DMS 273 treated with DMSO at 0.1 percent for 48 hours (cell line): ENCODE measurements at regions not wholly inside any gene's neighbourhood (a gene's known extent, or its start where the extent isn't known, plus 50 kb on each side); places are given as distances from the start of the nearest gene placed in this dataset.
"Not testable (repeated sequence)": the region's sequence is repeated elsewhere in the genome, so short reads cannot be mapped to it uniquely, and the experiment has no call there.

ENCODE experiments used
- DNase-seq: peaks from one replicate; lab custom pipeline; 2025; lab: John Stamatoyannopoulos, UW

DNA sequence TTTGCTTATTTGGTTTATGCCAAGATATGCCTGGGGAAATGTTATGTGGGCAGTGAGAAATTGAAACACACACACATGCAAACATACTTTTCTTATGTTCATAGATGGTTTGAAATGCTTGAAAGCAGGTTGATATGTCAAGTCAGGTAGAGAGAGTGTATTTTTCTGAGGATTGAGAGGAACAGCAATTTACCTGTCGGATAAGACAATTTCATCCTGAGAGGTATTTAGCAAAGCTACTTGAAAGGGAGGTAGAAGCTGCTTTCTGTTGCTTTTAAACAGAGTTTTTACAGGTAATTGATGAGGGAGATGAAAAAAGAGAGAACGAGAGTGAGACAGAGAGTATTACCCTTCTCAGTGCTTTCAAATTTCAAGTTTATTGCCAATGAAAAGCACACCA, 854.3 kb downstream of the CDH8 start:
- no peak for DNase-seq

DNA sequence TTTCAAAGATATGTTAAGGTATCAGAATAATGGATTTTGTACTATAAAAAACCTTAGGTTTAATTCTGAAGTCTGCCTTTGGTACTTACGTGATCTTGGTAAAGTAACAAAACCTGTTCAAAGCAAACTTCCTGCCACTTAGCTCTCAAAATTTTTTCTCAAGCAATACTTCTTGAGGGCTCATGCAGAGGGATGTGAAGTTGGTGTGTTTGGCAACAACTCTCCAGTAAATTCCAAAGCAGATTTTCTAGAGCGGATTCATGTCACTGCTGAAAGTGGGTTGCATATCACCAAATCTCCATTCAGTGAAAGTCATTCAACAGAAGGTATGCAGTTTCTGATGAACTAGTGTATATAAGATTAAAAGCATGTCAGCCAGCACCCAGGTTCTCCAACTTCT, 856.7 kb downstream of the CDH8 start:
- DNase-seq, result no peak

DNA sequence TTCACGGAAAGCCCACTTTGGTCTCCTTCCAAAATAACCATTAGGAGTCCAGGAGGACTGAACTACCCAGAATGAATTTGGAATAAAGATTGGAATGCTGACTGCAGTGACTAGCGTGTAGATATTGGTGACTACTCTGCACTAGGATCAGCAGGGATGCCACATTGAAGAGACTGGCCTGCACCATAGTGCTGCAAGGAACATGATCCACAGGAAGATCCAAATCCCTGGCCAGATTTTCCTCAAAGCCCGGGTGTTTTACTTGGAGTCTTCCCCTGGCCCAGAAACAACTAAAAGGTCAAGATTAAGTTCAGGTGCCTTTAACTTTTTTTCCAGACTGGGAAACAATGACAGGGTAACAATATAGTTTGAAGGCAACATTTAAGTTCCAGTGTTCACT, 870.4 kb downstream of the CDH8 start:
- no peak for DNase-seq

DNA sequence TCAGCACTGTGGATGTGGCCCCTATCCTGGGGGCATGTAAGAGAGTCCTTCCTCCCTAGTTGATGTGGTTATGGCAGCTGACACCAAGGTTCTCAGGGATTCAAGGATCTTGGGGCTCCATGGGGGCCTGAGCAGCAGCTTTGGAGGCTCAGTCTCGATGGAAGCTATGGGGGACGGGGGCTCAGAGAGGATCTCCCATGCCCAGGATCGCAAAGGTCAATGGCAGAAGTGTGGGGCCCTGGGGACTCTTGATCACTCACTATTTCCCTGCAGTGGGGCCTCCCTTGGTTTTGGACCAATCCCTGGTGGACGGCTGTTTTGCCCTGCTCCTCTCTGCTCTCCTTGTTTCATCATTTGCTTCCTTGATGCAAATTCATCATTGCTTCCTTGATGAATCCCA, 885.9 kb downstream of the CDH8 start:
- no peak for DNase-seq

DNA sequence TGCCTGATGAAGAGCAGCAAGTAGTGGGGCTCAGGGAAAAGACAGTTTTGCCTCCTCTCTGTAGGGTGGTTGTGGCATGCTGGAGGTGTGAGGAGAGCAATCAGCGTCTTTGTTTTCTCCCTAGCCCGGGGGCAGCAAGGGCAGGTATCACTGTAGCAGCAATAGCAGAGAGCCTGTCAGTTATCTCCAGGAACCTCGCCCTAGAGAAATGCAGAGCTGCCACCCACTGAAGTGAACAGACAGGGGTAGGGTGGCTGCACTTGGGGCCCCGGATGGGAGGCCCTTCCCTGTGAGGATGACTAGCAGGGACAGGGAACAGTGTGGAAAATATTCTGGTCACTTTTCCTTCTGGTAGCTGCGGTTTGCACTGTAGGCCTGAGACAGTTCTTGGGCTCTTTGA, 886.5 kb downstream of the CDH8 start:
- DNase-seq, result no peak

DNA sequence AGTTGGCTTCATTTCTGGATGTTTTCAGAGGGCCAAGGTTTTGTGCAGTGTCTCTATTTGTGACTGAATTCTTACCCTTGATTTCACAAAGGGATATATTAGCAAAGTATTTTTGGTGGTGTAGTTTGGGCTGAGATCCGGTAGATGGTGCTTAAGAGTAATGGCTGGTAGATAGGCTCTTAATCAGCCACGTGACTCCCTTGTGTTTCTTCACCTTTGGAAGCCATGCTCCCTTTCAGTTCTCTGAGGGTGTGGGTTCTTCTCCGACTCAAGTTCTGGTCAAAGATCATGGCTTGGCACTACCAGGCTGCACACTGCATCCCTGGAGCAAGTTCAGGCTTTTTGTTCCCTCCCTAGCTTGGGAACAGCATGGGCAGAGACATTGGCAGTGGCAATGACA, 887.3 kb downstream of the CDH8 start:
- DNase-seq, result no peak

DNA sequence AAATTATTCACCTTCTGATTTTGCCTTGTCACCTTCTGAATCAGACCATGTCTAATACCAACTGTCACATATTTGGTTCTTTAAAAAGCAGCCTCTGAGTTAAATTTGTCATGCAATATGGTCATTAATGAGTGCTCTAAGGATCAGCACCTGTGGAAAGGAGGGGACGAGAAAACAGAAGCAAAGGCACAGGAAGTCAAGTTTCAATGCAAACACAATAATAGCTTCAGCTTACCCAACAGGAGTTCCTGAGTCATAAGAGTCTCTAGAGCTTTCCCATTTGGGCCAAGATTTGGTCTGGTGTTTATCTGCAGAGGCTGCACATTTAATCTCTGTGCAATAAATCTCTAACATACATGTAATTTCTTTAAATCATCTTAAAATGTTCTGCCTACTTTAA, 889.8 kb downstream of the CDH8 start:
- DNase-seq, result no peak

DNA sequence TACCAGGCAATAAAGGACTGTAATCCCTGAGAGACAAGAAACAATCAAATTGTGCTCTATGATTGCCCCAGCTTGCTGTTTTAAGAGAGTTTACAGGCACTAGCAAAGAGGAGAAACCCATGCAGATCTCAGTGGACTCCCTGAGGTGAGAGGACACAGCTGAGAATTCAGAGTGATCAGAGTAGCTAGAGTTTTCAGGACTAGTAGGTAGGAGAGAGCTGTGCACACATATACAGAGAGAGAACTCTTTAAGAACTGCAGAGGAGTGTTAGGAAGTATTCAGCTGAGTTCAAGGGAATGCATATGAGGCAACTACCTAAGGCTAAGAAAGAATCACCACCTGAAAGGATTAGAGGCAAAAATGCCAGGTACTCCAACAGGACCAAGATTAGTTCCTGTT, 904.8 kb downstream of the CDH8 start:
- no peak for DNase-seq

DNA sequence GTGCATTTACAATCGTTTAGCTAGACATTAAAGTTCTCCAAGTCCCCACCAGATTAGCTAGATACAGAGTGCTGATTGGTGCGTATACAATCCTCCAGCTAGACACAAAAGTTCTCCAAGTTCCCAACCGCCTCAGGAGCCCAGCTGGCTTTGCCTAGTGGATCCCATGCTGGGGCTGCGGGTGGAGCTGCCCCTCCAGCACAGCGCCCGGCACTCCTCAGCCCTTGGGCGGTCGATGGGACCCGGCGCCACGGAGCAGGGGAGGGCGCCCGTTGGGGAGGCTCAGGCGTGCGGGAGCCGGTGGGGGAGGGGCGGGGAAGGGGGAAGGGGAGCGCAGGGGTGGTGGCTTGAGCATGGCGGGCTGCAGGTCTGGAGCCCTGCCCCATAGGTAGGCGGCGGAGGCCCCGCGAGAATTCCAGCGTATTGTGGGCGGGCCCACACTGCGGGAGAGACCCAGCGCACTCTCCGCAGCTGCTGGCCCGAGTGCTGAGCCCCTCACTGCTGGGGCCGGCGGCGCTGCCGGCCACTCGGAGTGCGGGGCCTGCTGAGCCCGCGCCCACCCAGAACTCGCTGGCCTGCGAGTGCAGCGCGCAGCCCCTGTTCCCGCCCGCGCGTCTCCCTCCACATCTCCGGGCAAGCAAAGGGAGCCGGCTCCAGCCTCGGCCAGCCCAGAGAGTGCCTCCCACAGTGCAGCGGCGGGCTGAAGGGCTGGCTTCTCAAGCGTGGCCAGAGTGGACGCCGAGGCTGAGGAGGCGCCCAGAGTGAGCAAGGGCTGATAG, 907.5 kb downstream of the CDH8 start:
- no peak for DNase-seq

DNA sequence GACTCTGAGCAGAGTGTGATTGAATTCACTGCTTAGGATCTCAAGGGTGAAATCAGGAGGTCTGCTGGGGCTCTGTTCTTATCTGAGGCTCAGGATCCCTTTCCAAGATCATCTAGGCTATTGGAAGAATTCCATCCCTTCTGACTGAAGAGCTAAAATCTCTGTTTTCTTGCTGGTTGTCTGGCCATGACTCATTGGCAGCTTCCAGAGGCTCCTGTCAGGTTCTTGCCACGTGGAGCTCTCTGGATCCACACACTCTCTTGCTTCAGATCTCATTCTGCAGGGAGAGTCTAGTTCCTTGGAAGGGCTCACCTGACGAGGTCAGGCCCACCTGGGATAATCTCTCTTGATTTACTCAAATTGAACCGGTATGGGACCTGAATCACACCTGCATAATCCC, 930.7 kb downstream of the CDH8 start:
- no peak for DNase-seq

DNA sequence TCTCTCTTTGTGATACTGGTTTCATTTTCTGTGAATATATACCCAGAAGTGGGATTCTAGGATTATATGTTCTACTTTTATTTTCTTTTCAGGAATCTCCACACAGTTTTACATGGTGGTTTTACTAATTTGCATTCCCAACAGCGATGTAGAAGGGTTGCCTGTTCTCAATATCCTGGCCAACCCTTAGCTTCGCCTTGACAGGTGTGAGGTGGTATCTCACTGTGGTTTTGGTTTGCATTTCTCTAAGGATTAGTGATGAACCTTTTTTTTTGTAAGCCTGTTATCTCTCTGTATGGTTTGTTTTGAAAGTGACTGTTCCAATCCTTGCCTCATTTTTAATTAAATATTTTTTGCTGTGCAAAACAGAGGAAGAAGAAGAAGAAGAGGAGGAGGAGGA, 937.7 kb downstream of the CDH8 start:
- DNase-seq, result no peak

DNA sequence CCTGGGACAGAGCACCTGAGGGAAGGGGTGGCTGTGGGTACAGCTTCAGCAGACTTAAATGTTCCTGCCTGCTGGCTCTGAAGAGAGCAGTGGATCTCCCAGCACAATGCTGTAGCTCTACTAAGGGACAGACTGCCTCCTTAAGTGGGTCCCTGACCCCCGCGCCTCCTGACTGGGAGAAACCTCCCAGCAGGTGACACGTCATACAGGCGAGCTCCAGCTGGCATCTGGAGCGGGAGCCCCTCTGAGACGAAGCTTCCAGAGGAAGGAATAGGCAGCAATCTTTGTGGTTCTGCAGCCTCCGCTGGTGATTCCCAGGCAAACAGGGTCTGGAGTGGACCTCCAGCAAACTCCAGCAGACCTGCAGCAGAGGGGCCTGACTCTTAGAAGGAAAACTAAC, 944.9 kb downstream of the CDH8 start:
- not testable (repeated sequence) for DNase-seq

DNA sequence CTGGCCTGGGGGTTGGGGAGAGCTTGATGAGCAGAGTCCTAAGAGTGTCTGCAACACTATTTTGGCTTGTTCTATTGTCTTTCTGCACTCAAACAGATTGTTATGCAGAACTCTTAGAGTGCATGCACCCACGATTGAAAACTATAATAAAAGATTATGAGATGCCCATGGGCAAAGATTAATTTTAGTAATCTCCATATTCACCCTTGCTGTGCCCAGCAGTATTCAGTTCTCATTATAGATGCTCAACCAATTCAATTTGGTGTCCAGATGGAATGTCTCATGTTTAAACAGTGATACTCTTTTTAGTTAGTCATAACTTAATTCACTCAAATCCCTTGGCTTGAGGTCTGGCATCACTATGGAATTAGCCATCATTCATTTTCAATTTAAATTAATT, 952.5 kb downstream of the CDH8 start:
- DNase-seq, result no peak

DNA sequence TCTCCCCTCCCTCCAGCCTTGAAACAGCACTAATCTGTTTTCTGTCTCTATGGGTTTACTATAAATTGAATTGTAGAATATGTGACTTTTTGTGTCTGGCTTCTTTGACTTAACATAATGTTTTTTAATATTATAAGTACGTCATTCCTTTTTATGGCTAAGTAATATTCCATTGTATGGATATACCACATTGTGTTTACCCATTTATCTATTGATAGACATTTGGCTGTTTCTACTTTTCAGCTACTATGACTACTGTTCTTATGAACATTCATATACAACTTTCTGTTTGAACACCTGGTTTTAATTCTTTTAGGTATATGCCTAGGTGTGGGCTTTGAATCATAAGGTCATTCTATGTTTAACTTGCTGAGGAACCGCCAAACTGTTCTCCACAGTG, 961.9 kb downstream of the CDH8 start:
- DNase-seq, result no peak

DNA sequence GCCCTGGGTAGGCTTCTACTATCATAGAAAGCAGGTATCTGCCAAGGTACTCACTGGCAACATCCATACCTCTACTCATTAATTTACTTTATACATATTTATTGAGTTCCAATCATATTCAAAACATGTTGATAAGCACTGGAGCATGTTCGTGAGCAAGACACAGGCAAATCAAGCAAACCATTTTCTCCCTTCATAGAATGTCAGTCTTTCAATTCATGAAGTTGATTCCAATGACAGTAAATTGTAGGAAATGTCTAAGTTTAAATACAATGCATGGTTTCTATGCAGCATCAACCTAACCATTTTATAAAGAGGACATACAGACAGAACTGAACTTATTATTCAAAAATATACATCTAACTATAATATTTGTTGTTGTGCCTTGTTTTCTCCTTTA, 978.6 kb downstream of the CDH8 start:
- no peak for DNase-seq

DNA sequence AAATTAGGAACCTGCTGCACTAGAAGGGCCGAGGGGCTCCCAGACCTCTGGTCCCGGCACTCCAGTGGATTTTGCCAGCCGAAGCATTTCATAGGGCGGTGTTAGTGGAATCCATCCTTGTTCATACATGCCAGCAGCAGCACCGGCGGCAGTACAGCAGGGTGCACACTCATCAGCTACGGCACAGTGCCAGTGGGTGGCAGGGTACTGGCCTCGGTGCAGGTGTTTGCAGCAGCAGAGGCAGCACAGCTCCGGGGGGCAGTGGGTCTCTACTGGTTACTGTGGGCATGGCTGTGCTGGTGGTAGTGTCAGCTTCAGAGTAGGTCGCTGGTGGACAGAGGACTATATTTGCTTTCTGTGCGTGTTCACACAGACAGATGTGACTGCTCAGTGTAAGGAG, 985.7 kb downstream of the CDH8 start:
- no peak for DNase-seq

DNA sequence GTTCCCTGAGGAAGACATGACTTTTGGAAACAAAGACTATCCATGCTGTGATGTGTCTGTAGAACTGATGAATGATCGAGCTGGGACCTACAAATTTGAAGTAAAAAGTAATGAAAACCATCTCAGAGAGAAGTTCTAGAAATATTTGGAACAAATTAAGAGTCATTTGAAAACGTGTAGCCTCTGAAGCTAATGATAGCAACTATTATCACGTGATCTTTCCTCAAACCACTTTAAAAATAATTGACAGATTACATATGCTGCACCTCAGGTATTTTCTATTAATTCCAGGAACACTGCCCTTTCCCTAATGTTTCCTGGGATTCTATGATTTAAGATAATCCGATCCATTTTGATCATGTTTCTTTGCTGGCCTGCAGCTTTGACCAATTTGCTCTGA, 990.3 kb downstream of the CDH8 start:
- no peak for DNase-seq

DNA sequence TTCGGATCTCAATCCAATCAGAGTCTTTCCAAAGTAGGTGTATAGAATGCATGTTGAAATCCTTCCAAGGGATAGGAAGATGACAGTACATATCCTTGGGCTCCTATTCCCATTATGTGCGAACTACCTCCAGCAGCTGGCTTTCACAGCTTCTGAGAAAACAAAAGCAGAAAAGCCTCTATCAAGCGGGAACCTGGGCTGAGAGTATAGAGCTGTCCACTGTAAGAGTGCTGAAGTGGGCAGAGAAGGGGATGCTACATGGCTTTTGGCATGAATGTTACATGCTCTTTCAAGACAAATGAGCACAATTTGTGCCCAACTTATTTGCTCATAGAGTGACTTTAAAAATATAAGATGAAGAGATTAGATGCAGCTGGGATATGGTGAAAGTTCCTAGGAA, 993.5 kb downstream of the CDH8 start:
- DNase-seq, result no peak

DNA sequence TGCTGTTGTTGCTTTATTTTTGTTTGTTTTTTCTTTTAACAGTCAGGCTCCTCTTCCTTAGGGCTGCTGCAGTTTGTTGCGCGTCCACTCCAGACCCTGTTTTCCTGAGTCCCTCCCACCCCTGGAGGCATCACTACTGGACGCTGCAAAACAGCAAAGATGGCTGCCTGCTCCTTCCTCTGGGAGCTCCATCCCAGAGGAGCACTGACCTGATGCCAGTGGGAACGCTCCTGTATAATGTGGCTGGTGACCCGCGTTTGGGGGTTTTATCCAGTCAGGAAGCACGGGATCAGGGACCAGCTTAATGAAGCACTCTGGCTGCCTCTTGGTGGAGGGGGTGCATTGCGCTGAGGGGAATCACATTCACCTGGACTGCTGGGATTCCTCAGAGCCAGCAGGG, 1005.6 kb downstream of the CDH8 start:
- DNase-seq, result no peak

DNA sequence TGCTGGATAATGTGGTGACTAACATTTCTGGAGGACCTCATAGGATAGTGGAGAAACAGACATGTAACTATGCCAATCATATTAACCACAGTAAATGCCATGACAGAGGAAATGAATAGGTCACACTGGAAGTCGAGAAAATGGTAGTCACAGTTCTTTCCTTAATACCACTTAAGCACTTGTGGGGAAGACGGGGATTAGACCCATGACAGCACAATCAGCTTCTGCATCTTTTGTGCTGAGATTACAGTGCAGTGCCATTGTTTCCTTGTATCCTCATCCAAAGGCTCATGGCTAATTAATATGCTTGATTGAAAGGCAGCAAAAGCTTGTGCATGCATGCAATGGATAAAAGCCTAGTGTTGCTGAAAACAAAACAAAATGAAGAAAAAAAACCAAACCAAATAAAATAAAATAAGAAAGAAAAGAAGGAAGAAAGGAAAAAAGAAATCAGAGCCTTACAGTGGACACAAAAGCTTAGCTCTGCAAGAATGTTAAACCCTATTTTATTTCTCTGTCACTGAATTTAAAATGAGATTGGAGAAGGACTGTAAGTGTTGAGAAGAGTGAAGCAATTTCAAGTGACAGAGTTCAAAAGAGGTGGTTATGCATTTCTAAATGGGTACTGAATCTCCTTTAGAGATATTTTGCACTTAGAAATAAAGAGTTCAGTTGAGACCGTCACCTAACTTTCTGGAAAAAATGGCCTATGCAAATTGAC, 1011.9 kb downstream of the CDH8 start:
- DNase-seq, result no peak

DNA sequence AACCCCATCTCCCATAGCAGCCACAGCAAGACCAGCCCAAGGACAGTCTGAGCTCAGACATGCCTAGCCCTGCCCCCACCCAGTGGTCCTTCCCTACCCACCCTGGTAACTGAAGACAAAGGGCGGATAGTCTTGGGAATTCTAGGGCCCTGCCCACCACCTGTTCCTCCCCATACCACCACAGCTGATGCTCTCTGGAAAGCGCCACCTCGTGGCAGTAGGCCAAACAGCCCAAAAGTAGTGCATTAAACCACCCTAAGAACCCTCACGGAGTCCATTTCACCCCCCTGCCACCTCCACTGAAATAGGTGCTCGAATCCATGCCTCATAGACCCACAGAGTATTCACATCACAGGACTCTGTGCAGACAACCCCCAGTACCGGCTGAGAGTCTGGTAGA, 1021.4 kb downstream of the CDH8 start:
- no peak for DNase-seq

DNA sequence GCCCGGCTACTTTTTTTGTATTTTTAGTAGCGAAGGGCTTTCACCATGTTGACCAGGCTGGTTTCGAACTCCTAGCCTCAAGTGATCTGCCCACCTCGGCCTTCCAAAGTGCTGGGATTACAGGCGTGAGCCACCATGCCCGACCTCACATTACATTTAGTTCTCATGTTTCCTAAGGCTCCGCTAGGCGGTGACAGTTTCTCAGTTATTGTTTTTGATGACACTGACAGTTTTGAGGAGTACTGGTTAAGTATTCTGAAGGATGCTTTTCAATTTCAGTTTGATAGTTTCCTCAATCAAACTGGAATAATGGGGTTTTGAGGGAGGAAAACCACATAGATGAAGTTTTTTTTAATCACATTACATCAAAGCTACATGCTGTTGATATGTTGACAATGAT, 1028.5 kb downstream of the CDH8 start:
- no peak for DNase-seq

DNA sequence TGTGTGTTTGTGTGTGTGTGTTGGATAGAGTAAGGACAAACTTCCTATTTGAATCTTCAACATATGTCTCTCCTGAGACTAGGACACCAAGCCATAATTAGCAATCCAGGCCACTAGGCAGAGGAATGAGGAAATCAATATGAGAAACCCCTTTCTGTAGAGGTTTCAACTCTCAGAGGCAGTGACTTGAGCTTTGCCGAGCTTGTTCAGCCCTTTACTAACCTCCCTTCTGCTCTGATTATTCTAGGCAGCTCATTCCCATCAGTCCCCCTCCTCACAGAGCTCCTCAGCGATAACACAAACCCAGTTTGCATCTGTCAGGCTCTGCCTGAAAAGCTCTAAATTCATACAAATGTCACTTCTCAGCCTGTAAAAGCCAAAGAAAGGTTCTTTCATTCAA, 1030.3 kb downstream of the CDH8 start:
- no peak for DNase-seq
